ENCODE measurements at regions not wholly inside any gene's neighbourhood (a gene's known extent, or its start where the extent isn't known, plus 50 kb on each side); places are given as distances from the start of the nearest gene placed in this dataset.

DNA sequence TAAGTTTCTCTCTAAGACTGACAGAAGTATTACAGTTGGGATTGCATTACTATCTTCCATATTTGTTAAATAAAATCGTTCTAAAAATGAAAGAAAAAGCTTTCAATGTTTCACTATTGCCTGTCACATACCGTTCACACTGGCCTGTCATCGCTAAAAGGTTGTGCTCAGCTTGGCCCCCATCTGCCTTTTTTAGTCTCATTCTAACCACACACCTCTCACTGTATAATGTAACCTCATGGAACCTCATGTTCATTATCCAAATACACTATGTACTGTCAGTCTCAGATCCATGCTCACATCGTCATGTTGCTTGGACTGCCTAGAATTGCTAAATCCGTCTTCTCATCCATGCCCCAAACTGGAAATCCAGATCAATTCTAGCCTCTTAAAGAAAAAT, 637.8 kb upstream of the ROBO1 start:
- TF ChIP-seq, protein P1, sequence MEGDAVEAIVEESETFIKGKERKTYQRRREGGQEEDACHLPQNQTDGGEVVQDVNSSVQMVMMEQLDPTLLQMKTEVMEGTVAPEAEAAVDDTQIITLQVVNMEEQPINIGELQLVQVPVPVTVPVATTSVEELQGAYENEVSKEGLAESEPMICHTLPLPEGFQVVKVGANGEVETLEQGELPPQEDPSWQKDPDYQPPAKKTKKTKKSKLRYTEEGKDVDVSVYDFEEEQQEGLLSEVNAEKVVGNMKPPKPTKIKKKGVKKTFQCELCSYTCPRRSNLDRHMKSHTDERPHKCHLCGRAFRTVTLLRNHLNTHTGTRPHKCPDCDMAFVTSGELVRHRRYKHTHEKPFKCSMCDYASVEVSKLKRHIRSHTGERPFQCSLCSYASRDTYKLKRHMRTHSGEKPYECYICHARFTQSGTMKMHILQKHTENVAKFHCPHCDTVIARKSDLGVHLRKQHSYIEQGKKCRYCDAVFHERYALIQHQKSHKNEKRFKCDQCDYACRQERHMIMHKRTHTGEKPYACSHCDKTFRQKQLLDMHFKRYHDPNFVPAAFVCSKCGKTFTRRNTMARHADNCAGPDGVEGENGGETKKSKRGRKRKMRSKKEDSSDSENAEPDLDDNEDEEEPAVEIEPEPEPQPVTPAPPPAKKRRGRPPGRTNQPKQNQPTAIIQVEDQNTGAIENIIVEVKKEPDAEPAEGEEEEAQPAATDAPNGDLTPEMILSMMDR (IDR thresholded peaks at IDR 0.05), result no peak
- TF ChIP-seq POLR2A (IDR thresholded peaks at IDR 0.05) (no peak), EP300 (IDR thresholded peaks at IDR 0.05) (no peak)

All from gastroesophageal sphincter (tissue), 3 donors.